ENCODE measurements at regions not wholly inside any gene's neighbourhood (a gene's known extent, or its start where the extent isn't known, plus 50 kb on each side); places are given as distances from the start of the nearest gene placed in this dataset.

GRCh38 chr6:4291453-4292403 is 156.4 kb upstream of the ECI2 start:
- no peak for TF ChIP-seq CTCF (IDR thresholded peaks at IDR 0.05; ENCODE audit: insufficient read depth, low read depth, low read length)

DNA sequence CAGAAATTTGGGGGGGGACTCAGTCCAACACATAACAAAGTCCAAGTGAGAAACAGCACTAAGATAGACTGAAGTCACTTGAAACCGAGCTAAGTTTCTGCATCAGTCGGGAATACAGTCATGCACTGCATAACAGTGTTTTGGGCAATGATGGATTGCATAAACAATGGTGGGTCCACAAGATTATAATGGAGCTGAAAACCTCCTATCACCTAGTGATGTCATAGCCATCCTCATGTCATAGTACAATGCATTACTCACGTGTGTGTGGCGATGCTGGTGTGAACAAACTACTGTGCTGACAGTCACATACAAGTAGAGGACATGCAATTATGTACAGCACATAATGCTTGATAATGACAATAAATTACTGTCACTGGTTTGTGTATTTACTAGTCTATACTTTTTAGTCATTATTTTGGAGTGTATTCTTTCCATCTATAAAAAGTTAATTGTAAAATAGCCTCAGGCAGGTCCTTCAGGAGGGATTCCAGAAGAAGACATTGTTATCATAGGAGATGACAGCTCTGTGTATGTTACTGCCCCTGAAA is 154.5 kb upstream of the ECI2 start:
- no peak for DNase-seq (ENCODE audit: low read depth)
- no peak for TF ChIP-seq CTCF (IDR thresholded peaks at IDR 0.05; ENCODE audit: insufficient read depth, low read depth, low read length)
- H3K27me3 ChIP-seq (ENCODE audit: control insufficient read depth, insufficient read depth, low read length): peaks cover 2% of the 10 kb centered on the region; the same call in 1 of the 2 replicates
- H3K4me3 ChIP-seq (ENCODE audit: low read depth, low read length): no peak overlapping the region
- no peaks in the 10 kb centered on the region for H3K36me3 ChIP-seq (ENCODE audit: control insufficient read depth, insufficient read depth, low read length)
- ChIA-PET CTCF (no interaction called here), POLR2A (no interaction called here)

More at GRCh38 chr6:4291453-4292403, 156.4 kb upstream of the ECI2 start:
- no peak for DNase-seq (ENCODE audit: low read depth)
- ChIA-PET POLR2A (no interaction called here), CTCF (interaction anchor here (1.0 kb wide), 1 partner anchor 9 kb away, joined by 3 read pairs; no protein-coding TSS in a partner anchor)
- Histone ChIP-seq H3K36me3 (ENCODE audit: control insufficient read depth, insufficient read depth, low read length) (no peaks in the 10 kb centered on the region), H3K27me3 (ENCODE audit: control insufficient read depth, insufficient read depth, low read length) (peaks cover 2% of the 10 kb centered on the region; the same call in 1 of the 2 replicates), H3K4me3 (ENCODE audit: low read depth, low read length) (no peak overlapping the region)

DNA sequence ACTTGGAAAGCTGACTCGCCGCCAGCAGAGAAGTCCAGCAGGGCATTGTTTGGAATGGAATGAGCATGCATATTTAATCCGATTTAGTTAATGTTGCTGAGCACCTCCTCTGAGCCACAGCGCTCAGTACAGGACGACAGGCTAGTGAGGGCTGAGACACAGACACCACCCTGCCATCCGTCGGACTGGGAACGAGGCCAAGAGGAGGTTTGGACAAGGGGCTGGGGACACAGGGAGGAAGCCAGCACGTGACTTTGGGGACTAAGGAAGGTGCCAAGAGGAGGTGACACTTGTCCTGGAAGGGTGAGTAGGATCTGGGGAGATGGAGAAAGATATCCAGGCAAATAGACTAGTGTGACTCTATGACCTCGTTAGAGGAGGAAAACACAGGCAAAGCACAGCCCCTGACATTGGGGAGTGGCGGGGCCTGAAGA is 152.5 kb upstream of the ECI2 start:
- H3K27me3 ChIP-seq (ENCODE audit: control insufficient read depth, insufficient read depth, low read length): peaks cover 2% of the 10 kb centered on the region
- no peaks in the 10 kb centered on the region for H3K36me3 ChIP-seq (ENCODE audit: control insufficient read depth, insufficient read depth, low read length)
- no peak for TF ChIP-seq CTCF (IDR thresholded peaks at IDR 0.05; ENCODE audit: insufficient read depth, low read depth, low read length)
- ChIA-PET POLR2A (no interaction called here), CTCF (interaction anchor here (0.8 kb wide), 1 partner anchor 18 kb away, joined by 3 read pairs; no protein-coding TSS in a partner anchor)
- no peak for DNase-seq (ENCODE audit: low read depth)
- no peak overlapping the region for H3K4me3 ChIP-seq (ENCODE audit: low read depth, low read length)

- H3K36me3 ChIP-seq (ENCODE audit: control insufficient read depth, insufficient read depth, low read length): no peaks in the 10 kb centered on the region
- TF ChIP-seq CTCF (IDR thresholded peaks at IDR 0.05; ENCODE audit: insufficient read depth, low read depth, low read length): no peak
- H3K4me3 ChIP-seq (ENCODE audit: low read depth, low read length): no peak overlapping the region
- no peak for DNase-seq (ENCODE audit: low read depth)
- ChIA-PET POLR2A (no interaction called here), CTCF (interaction anchor here (0.8 kb wide), 1 partner anchor 19 kb away, joined by 3 read pairs; no protein-coding TSS in a partner anchor)
- peaks cover 2% of the 10 kb centered on the region for H3K27me3 ChIP-seq (ENCODE audit: control insufficient read depth, insufficient read depth, low read length)
These were observed 152.0 kb upstream of the ECI2 start for GRCh38 chr6:4287372-4287771.

- CTCF ChIA-PET: no interaction called here
These were observed 147.6 kb upstream of the ECI2 start for GRCh38 chr6:4282926-4283325.

More at GRCh38 chr6:4282926-4283325, 147.6 kb upstream of the ECI2 start:
- H3K27me3 ChIP-seq (ENCODE audit: control insufficient read depth, insufficient read depth, low read length): peaks cover 5% of the 10 kb centered on the region
- H3K4me3 ChIP-seq (ENCODE audit: low read depth, low read length): no peak overlapping the region
- POLR2A ChIA-PET: interaction anchor here (0.6 kb wide), 1 partner anchor 36 kb away, joined by 7 read pairs; no protein-coding TSS in a partner anchor
- TF ChIP-seq CTCF (IDR thresholded peaks at IDR 0.05; ENCODE audit: insufficient read depth, low read depth, low read length): no peak
- H3K36me3 ChIP-seq (ENCODE audit: control insufficient read depth, insufficient read depth, low read length): no peaks in the 10 kb centered on the region
- no peak for DNase-seq (ENCODE audit: low read depth)
